Right lobe of liver (tissue), 6 donors: ENCODE measurements at regions not wholly inside any gene's neighbourhood (a gene's known extent, or its start where the extent isn't known, plus 50 kb on each side); places are given as distances from the start of the nearest gene placed in this dataset.

Experiments
- ATAC-seq, 4 donors: fragments of 200-7000 bp; cut with Tn5 transposase; one replicate each; pipeline ENCODE4 v1.9.1; 2020; ENCODE audit warnings: mild to moderate bottlenecking in 4 of 4, moderate library complexity in 4 of 4
- DNase-seq, 3 donors: peaks; one replicate each; pipeline ENCODE4 v3.0.0-alpha.2; 2020
- H3K27ac ChIP-seq, 3 donors: fragments of 200-600 bp; one replicate each; pipeline ENCODE4 v1.8.0; 2022
- H3K27me3 ChIP-seq, 2 donors: fragments of 200-600 bp; one replicate each; pipeline ENCODE4 v1.8.0; 2022
- H3K36me3 ChIP-seq, 4 donors: fragments of 200-600 bp; sonication (generic) in 1 of 4; one replicate each; pipeline versions ENCODE4 v1.5.1 to v1.8.0; 2017 to 2022; ENCODE audit warnings: control low read depth in 1 of 4
- H3K4me1 ChIP-seq, 4 donors: fragments of 200-600 bp; sonication (generic) in 1 of 4; one replicate each; pipeline versions ENCODE4 v1.5.1 to v1.8.0; 2017 to 2022; ENCODE audit warnings: control low read depth in 1 of 4
- H3K4me3 ChIP-seq, 3 donors: fragments of 200-600 bp; one replicate each; pipeline ENCODE4 v1.8.0; 2022
- H3K9me3 ChIP-seq, 4 donors: fragments of 200-600 bp; sonication (generic) in 1 of 4; one replicate each; pipeline versions ENCODE4 v1.5.1 to v1.8.0; 2017 to 2022; ENCODE audit warnings: control low read depth in 1 of 4
- CTCF ChIP-seq, 4 donors: fragments of 200-600 bp in 3 of 4; fragments of 450-650 bp in 1 of 4; IDR thresholded peaks; one replicate each; pipeline versions ENCODE4 v1.5.1 to v1.8.0; 2016 to 2022; ENCODE audit warnings: antibody characterized with exemption in 4 of 4, mild to moderate bottlenecking in 2 of 4
- POLR2A ChIP-seq: fragments of 450-650 bp; IDR thresholded peaks from one replicate; pipeline ENCODE4 v1.6.1; 2017; ENCODE audit warnings: antibody characterized with exemption, mild to moderate bottlenecking
- WGBS: methylation state at CpG from one replicate; pipeline ENCODE4 v1.1.6; 2018; ENCODE audit warnings: low coverage, low lambda C conversion rate; ENCODE audit not compliant: insufficient coverage; ENCODE audit errors: missing lambda C conversion rate; 5-methylcytosine and 5-hydroxymethylcytosine counted together
- intact Hi-C, 2 donors: fragments of 100-400 bp; cut with DNase I; formaldehyde crosslinking; loops; one replicate each; pipeline versions ENCODE4 v1.11.2 to v1.14.1; 2022
- donor health status: DM: no; HTN: yes; CAD: no.
- donor health status: DM: no; HTN: no; CAD: no.
- donor health status: DM: no; HTN: no; CAD: no.
- donor health status: DM: no; HTN: yes; CAD: no.
- donor health status: DM: no; HTN: yes; CAD: no.

DNA sequence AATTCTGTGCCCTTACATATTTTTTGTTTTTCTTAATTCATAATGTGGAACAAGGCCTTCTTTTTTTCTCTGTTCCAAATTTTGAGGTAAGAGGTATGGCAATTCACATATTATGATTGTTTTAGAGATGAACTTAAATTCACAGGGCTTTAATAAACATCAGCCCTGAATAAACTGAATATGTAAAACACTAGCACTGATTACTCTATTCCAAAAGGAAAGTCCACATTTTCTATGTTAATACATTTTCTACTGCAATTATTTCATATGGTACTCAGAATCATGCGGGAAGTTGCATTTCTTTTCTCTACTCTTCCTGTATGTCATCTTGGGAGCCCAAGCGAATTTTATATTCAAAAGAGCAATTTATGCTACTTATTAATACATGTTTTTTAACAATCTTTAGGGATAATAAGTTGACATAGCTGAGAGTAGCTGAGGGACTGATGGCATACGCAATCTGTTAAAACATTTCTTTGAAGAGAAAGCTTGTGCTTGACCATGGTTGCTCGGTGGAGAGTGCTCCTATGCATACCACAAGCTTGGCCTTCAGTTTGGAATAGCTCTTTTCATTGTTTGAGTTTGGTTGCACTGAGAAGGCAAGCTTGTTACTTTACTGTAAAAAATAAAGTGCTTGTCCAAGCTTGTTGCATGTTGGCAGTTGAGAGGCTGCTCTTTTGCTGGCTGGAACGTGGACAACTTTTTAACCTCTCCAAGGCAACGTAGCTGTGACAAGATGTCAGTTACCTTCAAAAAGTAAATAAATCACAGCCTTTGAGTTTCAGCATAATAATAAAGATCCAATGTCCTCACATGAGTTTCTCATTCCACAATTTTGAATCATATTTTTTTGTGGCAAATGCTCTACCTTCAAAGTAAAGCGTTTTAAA is 196.3 kb upstream of the SPRY1 start:
- no peaks in the 10 kb centered on the region for H3K36me3 ChIP-seq
- WGBS, result 88% methylated on average over 7 of the region's 7 CpGs
- no peaks in the 10 kb centered on the region for H3K27me3 ChIP-seq
- no peak for TF ChIP-seq CTCF (IDR thresholded peaks at IDR 0.05)
- no peak for TF ChIP-seq POLR2A
- intact Hi-C loops, result no loop called here
- DNase-seq, result no peak
- H3K4me3 ChIP-seq, result no peak overlapping the region
- H3K9me3 ChIP-seq, result no peaks in the 10 kb centered on the region
- H3K4me1 ChIP-seq, result no peaks in the 10 kb centered on the region
- H3K27ac ChIP-seq, result no peak overlapping the region
- ATAC-seq, result no peak

DNA sequence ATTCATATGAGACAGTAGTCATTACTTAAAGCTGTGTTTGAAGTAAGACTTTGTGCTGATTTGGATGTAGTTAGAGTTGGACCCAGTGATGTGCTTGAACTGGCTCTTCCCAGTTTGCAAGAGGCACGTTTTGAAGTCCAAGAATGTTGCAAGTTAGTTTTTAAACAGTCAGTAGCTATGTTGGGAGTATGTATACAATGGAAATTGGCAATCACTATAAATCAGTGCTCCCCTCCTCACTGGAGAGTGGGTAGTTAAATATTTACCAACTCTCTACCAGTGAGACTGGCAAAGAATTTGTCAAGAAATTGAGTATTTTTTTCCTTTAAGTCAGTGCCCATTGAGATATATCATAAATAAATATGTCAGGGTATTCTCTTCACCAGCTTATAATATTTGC is 191.9 kb upstream of the SPRY1 start:
- WGBS, result 0% methylated on average over 1 of the region's 1 CpG
- TF ChIP-seq CTCF (IDR thresholded peaks at IDR 0.05) (no peak), POLR2A (no peak)
- Histone ChIP-seq H3K36me3 (no peaks in the 10 kb centered on the region), H3K27ac (no peak overlapping the region), H3K4me1 (no peaks in the 10 kb centered on the region), H3K27me3 (no peaks in the 10 kb centered on the region), H3K9me3 (no peaks in the 10 kb centered on the region), H3K4me3 (no peak overlapping the region)
- DNase-seq (no peak), ATAC-seq (no peak)
- intact Hi-C loops, result no loop called here

DNA sequence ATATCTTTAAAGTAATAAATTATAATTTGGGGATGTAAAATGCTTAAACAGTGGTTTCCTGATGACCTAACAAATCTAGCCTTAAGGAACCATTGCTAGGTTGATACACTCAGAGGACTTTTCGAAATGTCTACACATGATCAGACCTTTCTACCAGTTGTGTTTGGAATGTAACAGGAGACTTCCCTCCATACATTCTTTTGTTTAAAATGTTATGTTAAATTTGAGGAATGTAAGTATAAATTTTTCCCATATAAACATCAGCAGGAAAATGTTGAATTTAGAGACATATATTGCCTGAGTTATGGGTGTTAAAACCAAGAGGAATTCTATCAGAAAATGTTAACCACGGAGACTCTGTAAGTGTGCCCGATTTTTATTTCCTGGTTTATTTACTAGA is 190.6 kb upstream of the SPRY1 start:
- no peak overlapping the region for H3K27ac ChIP-seq
- no peak overlapping the region for H3K4me3 ChIP-seq
- intact Hi-C loops, result no loop called here
- no peak for ATAC-seq
- H3K9me3 ChIP-seq, result no peaks in the 10 kb centered on the region
- H3K27me3 ChIP-seq, result no peaks in the 10 kb centered on the region
- TF ChIP-seq CTCF (IDR thresholded peaks at IDR 0.05) (no peak), POLR2A (no peak)
- no peak for DNase-seq
- WGBS, result 86% methylated on average over 3 of the region's 3 CpGs
- H3K4me1 ChIP-seq, result no peaks in the 10 kb centered on the region
- no peaks in the 10 kb centered on the region for H3K36me3 ChIP-seq

DNA sequence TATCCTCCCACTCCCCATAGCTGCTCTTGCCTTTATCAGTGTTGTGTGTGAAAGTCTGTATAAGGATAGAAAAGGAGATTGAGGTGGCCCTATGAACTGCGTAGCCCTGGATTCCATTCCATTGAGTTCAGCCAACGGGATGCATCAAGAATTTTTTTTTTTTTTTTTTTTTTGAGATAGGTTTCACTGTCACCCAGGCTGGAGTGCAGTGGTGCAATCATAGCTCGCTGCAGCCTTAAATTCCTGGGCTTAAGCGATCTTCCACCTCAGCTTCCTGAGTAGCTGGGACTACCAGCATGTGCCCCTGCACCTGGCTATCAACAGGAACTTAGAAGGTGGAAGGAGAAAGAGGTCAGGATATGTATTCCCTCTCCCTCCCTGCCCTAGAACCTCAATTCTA is 187.2 kb upstream of the SPRY1 start:
- H3K9me3 ChIP-seq, result no peaks in the 10 kb centered on the region
- TF ChIP-seq POLR2A, result no peak
- no peak for TF ChIP-seq CTCF (IDR thresholded peaks at IDR 0.05)
- no peaks in the 10 kb centered on the region for H3K4me1 ChIP-seq
- intact Hi-C loops, result no loop called here
- no peaks in the 10 kb centered on the region for H3K36me3 ChIP-seq
- no peak overlapping the region for H3K4me3 ChIP-seq
- no peaks in the 10 kb centered on the region for H3K27me3 ChIP-seq
- ATAC-seq (no peak), DNase-seq (no peak)
- WGBS, result 84% methylated on average over 4 of the region's 4 CpGs
- H3K27ac ChIP-seq, result no peak overlapping the region
